Kidney epithelial cell (primary cell): ENCODE measurements at regions not wholly inside any gene's neighbourhood (a gene's known extent, or its start where the extent isn't known, plus 50 kb on each side); places are given as distances from the start of the nearest gene placed in this dataset.

ENCODE experiments used
- DNase-seq: peaks from one replicate; pipeline ENCODE4 v3.0.0-alpha.2; 2010; ENCODE audit warnings: low read depth
- H3K27me3 ChIP-seq: 2 replicates; pipeline ENCODE4 v1.6.0; 2011; ENCODE audit warnings: low read length; ENCODE audit not compliant: control insufficient read depth, insufficient read depth
- H3K36me3 ChIP-seq: 2 replicates; pipeline ENCODE4 v1.5.1; 2011; ENCODE audit warnings: low read length; ENCODE audit not compliant: control insufficient read depth, insufficient read depth
- H3K4me3 ChIP-seq: 2 replicates; pipeline ENCODE4 v1.5.1; 2011; ENCODE audit warnings: low read depth, mild to moderate bottlenecking, control low read depth, low read length
- TF ChIP-seq, protein P1 (sequence below): IDR thresholded peaks from 2 replicates; pipeline ENCODE4 v1.5.1; 2011; ENCODE audit warnings: mild to moderate bottlenecking, moderate library complexity, low read length, control low read depth, inconsistent platforms; ENCODE audit not compliant: insufficient read depth, poor library complexity, severe bottlenecking

DNA sequence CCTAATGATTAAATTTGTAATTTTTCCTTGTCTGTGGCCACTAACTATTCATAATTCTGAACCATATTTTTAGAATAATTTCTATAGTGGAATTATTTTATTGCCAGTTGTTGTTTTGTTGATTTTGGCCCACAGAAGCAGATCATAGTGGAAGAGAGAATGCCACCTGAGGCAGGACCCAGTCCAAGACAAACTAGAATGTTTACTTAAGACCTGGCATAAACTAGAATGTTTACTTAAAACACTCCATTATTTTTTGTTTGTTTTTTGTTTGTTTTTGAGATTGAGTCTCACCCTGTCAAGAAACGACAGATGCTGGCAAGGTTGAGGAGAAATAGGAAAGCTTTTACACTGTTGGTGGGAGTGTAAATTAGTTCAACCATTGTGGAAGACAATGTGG is 310.2 kb downstream of the MRPL39 start:
- no peaks in the 10 kb centered on the region for H3K36me3 ChIP-seq
- TF ChIP-seq, protein P1, sequence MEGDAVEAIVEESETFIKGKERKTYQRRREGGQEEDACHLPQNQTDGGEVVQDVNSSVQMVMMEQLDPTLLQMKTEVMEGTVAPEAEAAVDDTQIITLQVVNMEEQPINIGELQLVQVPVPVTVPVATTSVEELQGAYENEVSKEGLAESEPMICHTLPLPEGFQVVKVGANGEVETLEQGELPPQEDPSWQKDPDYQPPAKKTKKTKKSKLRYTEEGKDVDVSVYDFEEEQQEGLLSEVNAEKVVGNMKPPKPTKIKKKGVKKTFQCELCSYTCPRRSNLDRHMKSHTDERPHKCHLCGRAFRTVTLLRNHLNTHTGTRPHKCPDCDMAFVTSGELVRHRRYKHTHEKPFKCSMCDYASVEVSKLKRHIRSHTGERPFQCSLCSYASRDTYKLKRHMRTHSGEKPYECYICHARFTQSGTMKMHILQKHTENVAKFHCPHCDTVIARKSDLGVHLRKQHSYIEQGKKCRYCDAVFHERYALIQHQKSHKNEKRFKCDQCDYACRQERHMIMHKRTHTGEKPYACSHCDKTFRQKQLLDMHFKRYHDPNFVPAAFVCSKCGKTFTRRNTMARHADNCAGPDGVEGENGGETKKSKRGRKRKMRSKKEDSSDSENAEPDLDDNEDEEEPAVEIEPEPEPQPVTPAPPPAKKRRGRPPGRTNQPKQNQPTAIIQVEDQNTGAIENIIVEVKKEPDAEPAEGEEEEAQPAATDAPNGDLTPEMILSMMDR: no peak
- H3K27me3 ChIP-seq: no peaks in the 10 kb centered on the region

DNA sequence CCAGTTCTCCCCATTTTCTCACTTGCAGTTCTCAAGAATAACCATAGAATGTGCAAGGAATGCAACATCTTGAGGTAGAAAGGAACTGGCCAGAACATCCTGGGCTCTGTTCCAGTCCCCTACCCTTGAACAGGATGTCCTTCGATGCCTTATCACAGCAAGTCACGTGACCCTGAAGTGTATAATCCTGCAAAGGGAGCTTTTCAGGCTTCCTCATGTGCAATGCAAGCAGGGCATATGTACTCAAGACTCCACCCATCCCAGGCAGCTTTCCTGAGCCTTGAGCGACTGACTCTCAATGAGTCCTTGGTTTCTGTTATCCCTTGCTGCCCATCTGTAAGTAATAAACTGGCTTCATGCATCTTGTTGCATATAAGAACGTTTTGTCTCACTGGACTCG is 311.0 kb downstream of the MRPL39 start:
- no peak for DNase-seq
- Histone ChIP-seq H3K36me3 (no peaks in the 10 kb centered on the region), H3K4me3 (no peak overlapping the region), H3K27me3 (no peaks in the 10 kb centered on the region)
- TF ChIP-seq, protein P1: no peak

More for the DNA sequence above, 310.2 kb downstream of the MRPL39 start:
- H3K4me3 ChIP-seq: no peak overlapping the region
- DNase-seq: no peak

DNA sequence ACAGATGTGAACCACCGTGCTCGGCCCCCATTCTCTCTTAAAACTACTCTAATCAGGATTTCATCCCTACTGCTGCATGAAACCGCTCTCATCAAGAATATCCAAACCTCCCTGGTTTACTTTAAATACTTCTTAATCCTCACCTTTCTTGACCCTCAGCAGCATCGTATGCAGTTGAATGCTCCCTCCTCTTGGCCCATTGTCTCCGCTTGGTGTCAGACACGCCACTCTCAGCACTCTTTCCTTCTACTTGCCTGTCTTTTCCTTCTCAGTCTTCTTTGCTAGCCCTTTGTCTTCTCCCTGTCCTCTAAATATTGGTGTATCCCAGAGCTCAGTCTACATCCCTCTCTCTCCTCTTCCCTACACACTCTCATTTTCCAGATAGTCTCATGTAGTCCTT is 314.9 kb downstream of the MRPL39 start:
- no peaks in the 10 kb centered on the region for H3K36me3 ChIP-seq
- H3K27me3 ChIP-seq: no peaks in the 10 kb centered on the region
- no peak for DNase-seq
- no peak overlapping the region for H3K4me3 ChIP-seq
- TF ChIP-seq, protein P1: no peak

DNA sequence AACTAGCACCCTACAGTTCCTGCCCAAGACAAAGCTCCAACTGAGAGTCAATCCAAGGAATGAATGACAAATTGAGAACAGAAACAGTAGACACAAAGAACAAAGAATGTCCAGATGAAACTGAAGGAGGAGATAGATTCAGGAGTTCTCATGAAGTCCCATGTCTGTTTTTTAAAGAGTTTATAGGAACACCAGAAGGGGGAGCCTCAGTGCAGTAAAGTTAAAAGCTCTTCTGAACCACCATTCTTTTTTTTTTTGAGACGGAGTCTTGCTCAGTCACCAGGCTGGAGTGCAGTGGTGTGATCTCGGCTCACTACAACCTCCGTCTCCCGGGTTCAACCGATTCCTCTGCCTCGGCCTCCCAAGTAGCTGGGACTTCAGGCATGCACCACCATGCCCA is 323.6 kb downstream of the MRPL39 start:
- no peaks in the 10 kb centered on the region for H3K27me3 ChIP-seq
- no peaks in the 10 kb centered on the region for H3K36me3 ChIP-seq
- no peak overlapping the region for H3K4me3 ChIP-seq
- TF ChIP-seq, protein P1: peak; percentile 41
- DNase-seq: no peak

DNA sequence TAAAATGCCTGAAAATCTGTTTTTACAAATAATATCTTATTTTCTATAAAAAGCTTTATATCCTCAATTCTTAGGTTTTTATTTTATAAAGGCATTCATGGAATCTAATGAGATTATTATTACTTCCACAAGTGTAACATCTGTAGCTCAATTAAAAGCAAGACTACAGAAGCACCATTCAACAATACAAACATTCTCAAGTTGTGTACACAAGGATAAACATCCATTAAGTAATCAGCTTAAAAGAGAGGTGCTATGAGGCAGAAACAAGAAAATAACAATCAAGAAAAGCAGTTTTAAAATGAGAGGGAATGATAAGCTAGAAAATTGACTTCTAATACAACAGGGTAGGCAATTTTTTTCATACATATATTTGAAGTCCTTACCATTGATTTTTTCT is 326.1 kb downstream of the MRPL39 start:
- Histone ChIP-seq H3K27me3 (no peaks in the 10 kb centered on the region), H3K36me3 (no peaks in the 10 kb centered on the region), H3K4me3 (no peak overlapping the region)
- DNase-seq: no peak
- TF ChIP-seq, protein P1: no peak

DNA sequence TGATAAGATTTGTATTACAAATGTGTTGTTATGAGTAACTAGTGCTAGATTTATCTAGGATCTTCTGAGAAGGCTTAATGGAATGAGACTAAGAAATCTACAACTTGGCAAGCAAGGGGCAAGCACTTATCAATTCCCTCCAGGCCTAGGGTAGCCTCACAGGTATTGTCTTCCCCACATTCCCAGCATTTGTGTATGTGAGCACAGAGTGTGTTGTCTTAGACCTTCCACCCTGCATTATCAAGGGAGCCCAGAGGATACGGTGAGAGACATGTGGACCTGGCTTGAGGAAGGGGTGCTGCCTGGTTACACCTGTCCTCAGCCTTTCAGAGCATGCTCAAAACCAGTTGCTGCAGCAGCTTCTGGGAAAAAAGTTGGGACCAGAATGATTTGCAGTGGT is 327.2 kb downstream of the MRPL39 start:
- no peaks in the 10 kb centered on the region for H3K36me3 ChIP-seq
- TF ChIP-seq, protein P1: no peak
- H3K27me3 ChIP-seq: no peaks in the 10 kb centered on the region
- no peak for DNase-seq
- no peak overlapping the region for H3K4me3 ChIP-seq
